Smooth muscle cell (in vitro differentiated cells): ENCODE measurements at regions not wholly inside any gene's neighbourhood (a gene's known extent, or its start where the extent isn't known, plus 50 kb on each side); places are given as distances from the start of the nearest gene placed in this dataset.

ENCODE experiments used
- DNase-seq: peaks from one replicate; lab custom pipeline; 2025; ENCODE audit not compliant: unreplicated experiment; lab: John Stamatoyannopoulos, UW
- H2AFZ ChIP-seq: fragments of 200-600 bp; sonication (generic); 2 replicates; pipeline ENCODE4 v1.6.0; 2016; ENCODE audit warnings: antibody characterized with exemption, low read depth, mild to moderate bottlenecking
- H3F3A ChIP-seq: fragments of 200-600 bp; sonication (generic); 2 replicates; pipeline ENCODE4 v1.6.0; 2017; ENCODE audit warnings: antibody characterized with exemption, low read depth
- H3K27ac ChIP-seq: fragments of 200-600 bp; sonication (generic); 2 replicates; pipeline ENCODE4 v1.5.1; 2016; ENCODE audit warnings: low read depth, mild to moderate bottlenecking
- H3K27me3 ChIP-seq: fragments of 200-600 bp; sonication (generic); 2 replicates; pipeline ENCODE4 v1.6.1; 2016; ENCODE audit warnings: low read depth, mild to moderate bottlenecking
- H3K36me3 ChIP-seq: fragments of 200-600 bp; sonication (generic); 2 replicates; pipeline ENCODE4 v1.5.1; 2016; ENCODE audit warnings: low read depth
- H3K4me1 ChIP-seq: fragments of 200-600 bp; sonication (generic); 2 replicates; pipeline ENCODE4 v1.5.1; 2016; ENCODE audit warnings: low read depth
- H3K4me2 ChIP-seq: fragments of 200-600 bp; sonication (generic); 2 replicates; pipeline ENCODE4 v1.6.0; 2016; ENCODE audit warnings: mild to moderate bottlenecking
- H3K4me3 ChIP-seq: fragments of 200-600 bp; sonication (generic); 2 replicates; pipeline ENCODE4 v1.5.1; 2016; ENCODE audit warnings: mild to moderate bottlenecking
- H3K79me2 ChIP-seq: fragments of 200-600 bp; sonication (generic); 2 replicates; pipeline ENCODE4 v1.6.0; 2016; ENCODE audit warnings: low read depth, mild to moderate bottlenecking
- H3K9ac ChIP-seq: fragments of 200-600 bp; sonication (generic); 2 replicates; pipeline ENCODE4 v1.6.0; 2016; ENCODE audit warnings: low read depth
- H3K9me3 ChIP-seq: fragments of 200-600 bp; sonication (generic); replicated peaks from 2 replicates; pipeline ENCODE4 v1.5.1; 2016; ENCODE audit warnings: low read depth
- H4K20me1 ChIP-seq: fragments of 200-600 bp; sonication (generic); 2 replicates; pipeline ENCODE4 v1.6.0; 2016; ENCODE audit warnings: low read depth
- CTCF ChIP-seq: fragments of 200-600 bp; sonication (generic); IDR thresholded peaks from 2 replicates; pipeline ENCODE4 v1.5.1; 2017; ENCODE audit warnings: borderline replicate concordance, mild to moderate bottlenecking, antibody characterized with exemption; ENCODE audit not compliant: insufficient read depth, poor library complexity, severe bottlenecking
- WGBS: methylation state at CpG from one replicate; pipeline ENCODE4 v1.1.7; 2016; ENCODE audit warnings: low lambda C conversion rate; 5-methylcytosine and 5-hydroxymethylcytosine counted together

DNA sequence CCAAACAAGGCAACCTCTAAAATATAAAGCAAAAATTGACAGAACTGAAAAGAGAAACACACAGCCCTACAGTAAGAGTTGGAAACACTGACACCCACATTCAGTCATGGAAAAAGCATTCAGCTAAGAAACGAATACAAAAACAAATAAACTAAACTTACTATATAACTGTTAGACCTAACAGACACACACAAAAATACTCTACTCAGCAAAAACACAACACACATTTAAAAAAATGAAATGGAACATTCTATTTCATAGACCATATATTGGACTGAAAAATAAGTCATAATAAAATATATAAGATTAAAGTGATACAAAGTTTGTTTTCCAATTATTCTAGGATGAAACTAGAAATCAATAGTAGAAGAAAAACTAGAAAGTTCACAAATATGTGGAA is 488.8 kb upstream of the POU3F4 start:
- Histone ChIP-seq H3K27me3 (no peaks in the 10 kb centered on the region), H3K4me1 (no peaks in the 10 kb centered on the region), H3F3A (no peaks in the 10 kb centered on the region), H4K20me1 (no peaks in the 10 kb centered on the region), H3K79me2 (no peaks in the 10 kb centered on the region), H3K9me3 (peaks cover 7% of the 10 kb centered on the region), H3K9ac (no peak overlapping the region), H2AFZ (no peak overlapping the region), H3K4me3 (no peak overlapping the region), H3K4me2 (no peak overlapping the region), H3K27ac (no peak overlapping the region), H3K36me3 (no peaks in the 10 kb centered on the region)
- no peak for TF ChIP-seq CTCF
- 56% methylated on average over 1 of the region's 1 CpG for WGBS
- no peak for DNase-seq

DNA sequence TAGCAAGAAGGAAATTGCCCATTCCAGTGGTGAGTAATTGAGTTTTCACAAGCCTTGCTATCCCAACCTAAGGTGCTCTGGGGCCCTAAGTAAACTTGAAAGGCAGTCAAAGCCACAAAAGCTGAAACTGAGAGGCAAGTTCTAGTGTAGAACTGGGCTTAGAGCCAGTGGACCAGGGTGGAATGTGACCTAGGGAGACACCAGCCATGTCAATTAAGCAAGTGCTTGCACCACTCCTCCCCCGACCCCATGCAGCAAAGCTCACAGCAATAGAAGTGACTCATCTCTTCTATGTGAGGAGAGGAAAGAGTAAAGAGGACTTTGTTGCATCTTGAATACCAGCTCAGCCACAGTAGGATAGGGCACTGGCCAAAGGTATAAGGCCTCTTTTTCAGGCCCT is 486.1 kb upstream of the POU3F4 start:
- Histone ChIP-seq H3K79me2 (no peaks in the 10 kb centered on the region), H3K27ac (no peak overlapping the region), H3K4me1 (no peaks in the 10 kb centered on the region), H3K27me3 (no peaks in the 10 kb centered on the region), H3K36me3 (no peaks in the 10 kb centered on the region), H3F3A (no peaks in the 10 kb centered on the region), H3K9ac (no peak overlapping the region), H2AFZ (no peak overlapping the region), H4K20me1 (no peaks in the 10 kb centered on the region), H3K4me2 (no peak overlapping the region), H3K4me3 (no peak overlapping the region), H3K9me3 (peaks cover 12% of the 10 kb centered on the region)
- TF ChIP-seq CTCF = no peak
- WGBS = 47% methylated on average over 1 of the region's 1 CpG
- no peak for DNase-seq
